ENCODE measurements at regions not wholly inside any gene's neighbourhood (a gene's known extent, or its start where the extent isn't known, plus 50 kb on each side); places are given as distances from the start of the nearest gene placed in this dataset.

GRCh38 chr6:147142684-147143245, 61.5 kb upstream of the STXBP5 start:
- DNase-seq, result peak; percentile 21

- no peak for DNase-seq
Measured at GRCh38 chr6:147149092-147149491, 55.1 kb upstream of the STXBP5 start.

- no peak for DNase-seq
Measured at GRCh38 chr6:147149826-147150225, 54.4 kb upstream of the STXBP5 start.

GRCh38 chr6:147150293-147150692, 53.9 kb upstream of the STXBP5 start:
- no peak for DNase-seq
